GM18499 (cell line): ENCODE measurements at regions not wholly inside any gene's neighbourhood (a gene's known extent, or its start where the extent isn't known, plus 50 kb on each side); places are given as distances from the start of the nearest gene placed in this dataset.

Experiments
- ATAC-seq: cut with Tn5 transposase; IDR thresholded peaks from one replicate; pipeline ENCODE4 v1.9.1; 2021; ENCODE audit warnings: moderate number of reproducible peaks; ENCODE audit not compliant: insufficient read depth, unreplicated experiment

DNA sequence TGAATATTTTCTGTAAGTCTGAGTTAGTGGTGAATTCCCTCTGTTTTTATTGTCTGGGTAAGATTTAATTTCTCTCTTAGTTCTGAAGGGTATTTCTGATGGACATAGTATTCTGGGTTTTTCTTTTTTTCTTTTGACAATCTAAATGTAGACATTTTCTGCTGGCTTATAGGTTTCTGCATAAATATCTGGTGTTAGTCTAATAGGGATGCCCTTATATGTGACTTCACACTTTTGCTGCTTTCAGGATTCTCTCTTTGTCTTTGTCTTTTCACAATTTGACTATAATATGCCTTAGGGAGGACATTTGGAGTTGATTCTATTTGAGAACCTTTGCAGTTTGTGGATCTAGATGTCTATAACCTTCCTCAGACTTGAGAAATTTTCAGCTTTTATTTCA lies 667.2 kb downstream of the EPHA7 start:
- ATAC-seq: no peak

DNA sequence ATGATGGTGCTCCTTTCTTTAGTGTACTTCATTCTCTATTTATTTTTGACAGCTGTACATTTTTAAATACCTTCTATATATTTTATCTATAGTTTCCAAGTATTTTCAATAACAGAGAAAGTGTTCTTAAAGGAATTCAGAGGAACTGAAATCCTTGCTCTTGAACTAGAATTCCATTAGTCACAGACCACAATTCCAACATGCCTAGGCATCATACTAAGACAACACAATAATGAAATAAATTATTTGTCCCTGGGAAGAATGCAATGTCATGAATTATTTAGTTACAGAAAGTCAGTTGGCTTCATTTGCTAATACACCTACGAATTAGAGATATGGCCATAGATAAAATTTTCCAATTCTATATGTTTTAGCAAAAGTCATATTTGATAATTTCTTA lies 671.2 kb downstream of the EPHA7 start:
- no peak for ATAC-seq

GRCh38 chr6:92737983-92738382 lies 681.4 kb downstream of the EPHA7 start:
- no peak for ATAC-seq

DNA sequence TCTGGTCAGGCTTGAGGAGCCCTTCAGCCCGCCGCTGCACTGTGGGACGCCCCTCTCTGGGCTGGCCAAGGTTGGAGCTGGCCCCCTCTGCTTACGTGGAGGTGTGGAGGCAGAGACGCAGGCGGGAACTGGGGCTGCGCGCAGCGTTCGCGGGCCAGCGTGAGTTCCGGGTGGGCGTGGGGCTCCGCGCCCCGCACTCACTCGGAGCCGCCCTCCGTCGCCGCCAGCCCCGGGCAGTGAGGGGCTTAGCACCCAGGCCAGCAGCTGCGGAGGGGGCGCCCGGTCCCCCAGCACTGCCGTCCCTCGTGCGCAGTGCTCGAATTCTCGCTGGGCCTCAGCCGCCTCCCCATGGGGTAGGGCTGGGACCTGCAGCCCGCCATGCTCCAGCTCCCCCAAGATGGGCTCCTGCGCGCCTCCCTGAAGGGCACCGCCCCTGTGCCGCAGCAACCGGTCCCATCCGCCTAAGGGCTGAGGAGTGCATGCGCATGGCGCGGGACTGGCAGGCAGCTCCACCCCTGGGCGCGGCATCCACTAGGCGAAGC lies 695.9 kb downstream of the EPHA7 start:
- no peak for ATAC-seq

DNA sequence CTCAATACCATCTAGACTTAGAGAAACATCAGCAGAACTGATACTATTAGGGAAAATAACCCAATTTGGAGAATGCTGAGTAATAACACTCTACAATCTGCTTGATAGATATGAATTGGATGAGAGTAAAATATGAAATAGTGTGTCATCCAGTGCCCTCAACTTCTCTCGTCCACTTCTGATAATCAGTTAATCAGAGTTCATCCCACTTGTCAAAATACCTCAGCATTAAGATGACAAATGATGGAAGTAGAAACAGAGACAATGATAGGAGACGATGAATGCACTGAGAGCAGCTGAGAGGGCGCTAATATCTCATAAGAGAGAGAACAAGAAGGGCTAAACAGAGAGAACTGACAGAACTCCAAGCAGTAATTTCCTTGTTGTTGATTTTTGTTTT lies 699.6 kb downstream of the EPHA7 start:
- ATAC-seq: no peak

DNA sequence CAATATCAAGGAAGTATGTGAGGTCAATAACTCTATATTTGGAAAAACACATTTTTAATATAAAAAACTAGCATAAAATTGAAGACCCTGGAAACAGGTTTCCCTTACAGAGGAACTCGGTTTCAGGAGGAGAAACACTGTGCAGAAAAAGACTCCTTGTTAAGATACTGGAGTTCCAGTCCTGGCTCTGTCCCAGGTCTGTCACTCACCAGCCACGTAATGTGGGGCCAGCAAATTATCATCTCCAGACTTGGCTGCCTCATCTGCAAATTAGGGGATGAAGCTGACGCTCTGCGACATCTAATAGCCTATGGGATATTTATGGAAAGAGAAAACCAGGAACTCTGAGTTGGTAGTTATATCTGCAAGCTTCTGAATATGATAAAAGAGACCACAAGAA lies 702.7 kb downstream of the EPHA7 start:
- ATAC-seq: no peak

DNA sequence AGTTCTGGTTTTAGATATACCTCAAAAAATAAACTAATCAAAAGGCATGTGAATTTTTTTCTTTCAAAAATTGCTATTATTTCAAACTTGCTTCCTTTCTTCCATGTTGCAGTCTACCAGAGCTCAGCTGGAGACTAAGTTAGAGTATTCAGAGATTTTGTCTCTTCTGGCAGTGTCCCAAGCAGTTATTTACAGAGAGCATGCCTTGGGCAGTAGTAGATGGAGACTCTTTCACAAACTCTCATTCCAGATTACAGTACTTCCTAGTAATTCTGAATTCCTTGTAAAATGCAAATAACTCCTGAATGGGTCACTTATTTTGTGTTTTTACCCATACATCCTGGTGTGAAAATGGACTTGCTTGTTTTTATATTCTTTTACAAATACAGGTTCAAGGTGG lies 703.4 kb downstream of the EPHA7 start:
- ATAC-seq: no peak

DNA sequence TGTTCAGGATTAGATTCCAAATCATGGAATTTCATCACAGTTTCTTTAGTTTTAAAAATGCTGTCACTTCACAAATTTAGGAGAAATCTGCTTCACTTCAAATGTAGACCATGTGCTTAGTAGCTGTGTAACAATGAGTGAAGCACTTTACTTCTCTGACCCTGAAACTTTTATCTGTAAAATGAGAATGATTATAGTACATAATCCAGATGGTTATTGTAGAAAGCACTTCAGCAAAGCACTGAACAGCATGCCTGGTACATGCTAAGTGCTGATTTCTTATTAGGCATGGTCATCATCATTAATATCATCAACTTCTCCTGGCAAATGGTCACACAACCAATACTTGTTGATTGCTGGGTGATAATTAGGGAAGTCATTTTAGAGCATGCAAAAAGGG lies 705.0 kb downstream of the EPHA7 start:
- no peak for ATAC-seq

GRCh38 chr6:92710048-92710447 lies 709.3 kb downstream of the EPHA7 start:
- peak; percentile 86 for ATAC-seq

DNA sequence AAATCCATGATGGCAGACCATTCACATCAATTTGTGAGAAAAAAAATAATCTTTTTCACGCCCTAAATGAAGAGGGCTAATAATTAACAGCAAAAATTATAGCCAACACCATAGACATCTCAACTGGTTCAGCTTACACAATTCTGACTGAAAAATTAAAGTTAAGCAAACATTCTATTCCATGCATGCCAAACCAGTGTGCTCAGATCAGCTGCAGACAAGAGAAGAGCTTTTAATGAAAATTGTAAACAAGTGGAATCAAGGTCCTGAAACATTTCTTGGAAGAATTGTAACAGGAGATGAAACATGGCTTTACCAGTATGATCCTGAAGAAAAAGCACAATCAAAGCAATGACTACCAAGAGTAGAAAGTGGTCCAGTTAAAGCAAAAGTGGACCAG lies 710.4 kb downstream of the EPHA7 start:
- ATAC-seq: no peak

- ATAC-seq: no peak
These were observed 711.1 kb downstream of the EPHA7 start for GRCh38 chr6:92708270-92708669.

DNA sequence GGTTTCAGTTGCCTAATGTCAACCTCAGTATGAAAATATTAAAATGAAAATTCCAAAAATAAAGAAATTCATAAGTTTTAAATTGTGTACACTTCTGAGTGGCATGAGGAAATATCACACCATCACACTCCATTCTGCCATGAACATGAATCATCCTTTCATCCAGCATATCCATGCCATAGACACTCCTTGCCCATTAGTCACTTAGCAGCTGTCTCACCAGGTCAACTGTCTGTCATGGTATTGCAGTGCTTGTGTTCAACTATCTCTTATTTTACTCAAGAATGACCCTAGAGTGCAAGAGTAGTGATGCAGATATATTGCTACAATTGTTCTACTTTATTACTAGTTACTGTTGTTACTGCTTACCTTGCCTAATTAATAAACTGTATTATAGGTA lies 712.4 kb downstream of the EPHA7 start:
- ATAC-seq: no peak

- no peak for ATAC-seq
These were observed 717.8 kb downstream of the EPHA7 start for GRCh38 chr6:92701425-92702096.

- ATAC-seq: no peak
These were observed 718.9 kb downstream of the EPHA7 start for GRCh38 chr6:92700411-92700810.

- no peak for ATAC-seq
These were observed 728.3 kb downstream of the EPHA7 start for GRCh38 chr6:92690997-92691599.

GRCh38 chr6:92688342-92688741 lies 731.0 kb downstream of the EPHA7 start:
- no peak for ATAC-seq

DNA sequence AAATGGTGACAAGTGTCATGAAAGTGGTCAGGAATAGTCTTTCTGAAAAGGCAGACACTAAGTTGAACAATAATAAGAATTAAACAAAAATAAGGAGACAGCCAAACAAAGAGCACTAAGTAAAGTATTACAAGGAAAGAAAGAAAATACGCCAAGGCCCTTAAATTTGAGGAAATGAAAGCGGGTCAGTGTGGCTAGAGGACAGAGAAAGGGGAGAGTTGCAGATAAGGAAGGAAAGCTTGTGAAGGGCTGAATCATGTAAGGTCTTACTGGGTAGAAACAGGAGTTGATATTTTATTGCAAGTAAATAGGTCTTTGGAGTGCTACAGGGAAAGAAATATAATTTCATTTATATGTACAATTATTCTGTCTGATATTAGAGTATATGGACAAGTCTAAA lies 732.1 kb downstream of the EPHA7 start:
- no peak for ATAC-seq

GRCh38 chr6:92684386-92684785 lies 735.0 kb downstream of the EPHA7 start:
- ATAC-seq: no peak

DNA sequence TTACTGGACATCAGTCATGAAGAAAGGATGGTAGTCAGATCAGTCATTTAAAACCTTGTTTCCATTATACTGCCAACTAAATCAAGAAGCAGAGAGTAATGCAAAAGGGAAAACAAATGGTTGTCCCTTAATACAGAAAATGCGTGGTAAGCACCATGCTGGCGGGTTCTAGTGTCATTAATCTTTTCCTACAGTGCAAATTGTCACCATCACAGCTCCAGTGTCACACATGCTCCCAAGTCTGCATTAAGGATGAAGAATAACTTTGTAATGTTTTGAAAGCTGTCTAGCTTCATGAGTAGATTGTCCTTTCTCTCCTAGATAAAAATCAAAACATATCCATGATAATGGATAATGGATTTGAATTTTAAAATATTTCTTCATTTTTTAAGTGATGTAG lies 735.6 kb downstream of the EPHA7 start:
- no peak for ATAC-seq

DNA sequence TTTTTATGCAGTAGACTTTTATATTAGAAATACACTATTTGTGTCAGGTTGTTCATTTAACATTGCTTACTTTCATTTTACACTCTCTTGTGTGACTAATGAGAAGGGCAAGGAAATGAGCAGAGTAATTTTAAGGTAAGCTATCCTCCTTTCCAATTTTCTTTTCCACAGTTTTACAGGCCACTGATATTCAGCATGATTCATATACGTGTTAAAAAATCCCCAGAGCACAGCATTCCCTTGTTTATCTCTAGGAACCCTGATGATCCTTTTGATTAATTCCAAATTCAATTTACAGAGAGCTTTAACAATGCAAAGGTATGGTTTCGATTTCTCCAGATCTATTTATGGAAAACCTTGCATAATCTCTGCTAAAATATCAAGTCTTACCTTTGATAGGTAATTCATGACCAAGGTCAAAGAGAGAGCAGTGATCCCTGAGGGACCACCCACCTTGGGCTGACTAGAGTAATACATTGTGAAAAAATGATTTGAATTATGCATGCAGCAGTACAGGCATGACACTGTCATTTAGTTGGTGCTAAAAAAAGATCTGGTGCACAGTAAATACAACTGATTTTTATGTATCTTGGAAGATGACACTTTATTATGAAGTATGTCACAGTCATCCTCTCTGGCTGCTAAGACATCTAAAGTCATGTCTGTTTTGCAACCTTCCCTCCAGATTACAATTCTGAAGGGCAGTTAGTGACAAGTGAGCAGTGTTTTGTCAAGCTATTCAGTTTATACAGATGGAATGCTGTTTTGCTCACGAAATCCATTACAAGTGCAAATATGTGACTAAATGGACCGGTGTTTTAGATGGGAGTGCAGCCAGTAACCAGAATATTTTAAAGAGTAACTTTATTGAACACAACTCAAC lies 736.6 kb downstream of the EPHA7 start:
- no peak for ATAC-seq

DNA sequence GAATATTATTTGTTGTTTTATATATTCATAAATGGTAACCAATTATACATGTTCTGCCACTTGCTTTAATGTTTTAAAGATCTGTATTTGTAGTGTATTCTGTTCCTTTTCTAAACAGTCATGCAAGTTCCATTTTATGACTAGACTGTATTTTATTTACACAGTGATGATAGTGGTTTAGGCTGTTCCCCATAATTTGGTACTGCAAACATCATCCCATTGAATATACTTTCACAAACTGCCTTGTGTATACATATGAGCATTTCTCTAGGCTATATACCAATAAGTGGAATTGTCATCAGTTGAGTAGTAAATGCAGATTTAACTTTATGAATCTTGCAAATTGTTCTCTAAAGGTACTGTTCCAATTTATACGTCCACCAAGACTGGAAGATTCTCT lies 738.0 kb downstream of the EPHA7 start:
- no peak for ATAC-seq
